ENCODE measurements at regions not wholly inside any gene's neighbourhood (a gene's known extent, or its start where the extent isn't known, plus 50 kb on each side); places are given as distances from the start of the nearest gene placed in this dataset.
"Not testable (repeated sequence)": the region's sequence is repeated elsewhere in the genome, so short reads cannot be mapped to it uniquely, and the experiment has no call there.

DNA sequence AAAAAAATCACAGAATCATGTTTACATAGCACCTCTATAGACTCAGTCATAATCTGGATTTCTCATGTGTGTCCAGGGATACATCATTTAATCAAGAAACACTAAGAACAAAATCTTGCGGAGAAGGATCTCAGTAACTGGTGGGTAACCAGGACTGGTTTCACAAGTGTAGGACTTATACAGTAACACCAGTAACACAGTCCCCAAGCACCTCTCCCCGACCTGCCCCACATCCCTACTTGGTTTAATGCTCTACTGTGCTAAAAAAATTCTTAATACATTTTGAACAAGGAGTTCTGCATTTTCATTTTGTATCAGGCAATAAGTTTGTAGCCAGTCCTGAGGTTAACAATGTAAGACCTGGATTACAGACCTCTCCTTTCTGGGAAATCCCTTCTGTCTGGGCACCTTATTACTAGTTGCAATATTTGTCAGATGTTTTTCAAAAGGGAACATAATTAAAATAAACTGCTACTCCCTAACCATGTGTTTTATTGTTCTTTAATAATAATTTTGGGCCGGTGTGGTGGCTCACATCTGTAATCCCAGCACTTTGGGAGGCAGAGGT, 57.6 kb upstream of the BBX start:
- CTCF ChIA-PET (ENCODE audit: unreplicated experiment), result no interaction called here

DNA sequence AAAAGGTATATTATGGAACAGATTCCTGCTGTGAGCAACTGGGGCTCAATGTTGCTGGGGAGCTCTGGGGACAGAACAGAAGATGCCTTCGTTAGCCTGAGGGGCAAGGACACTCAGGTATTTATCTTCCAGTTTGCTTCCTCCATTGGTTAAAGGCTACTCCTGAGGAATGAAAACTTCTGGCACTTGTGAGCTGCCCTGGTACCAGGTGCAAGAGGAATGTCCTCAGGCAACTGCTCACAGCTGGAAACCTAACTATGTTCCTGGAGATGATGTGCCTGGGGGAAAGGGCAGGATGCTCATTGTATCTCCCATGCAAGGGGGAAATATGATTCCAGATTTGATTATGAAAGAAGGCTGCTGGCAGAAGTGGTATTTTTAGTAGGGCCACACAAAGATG, 54.0 kb upstream of the BBX start:
- intact Hi-C loops (cut with micrococcal nuclease; ENCODE audit: unreplicated experiment), result no loop called here
- TF ChIP-seq EZH2phosphoT487 (IDR thresholded peaks at IDR 0.05; ENCODE audit: borderline replicate concordance, low read depth, low read length), result no peak
- TF ChIP-seq, protein P1, sequence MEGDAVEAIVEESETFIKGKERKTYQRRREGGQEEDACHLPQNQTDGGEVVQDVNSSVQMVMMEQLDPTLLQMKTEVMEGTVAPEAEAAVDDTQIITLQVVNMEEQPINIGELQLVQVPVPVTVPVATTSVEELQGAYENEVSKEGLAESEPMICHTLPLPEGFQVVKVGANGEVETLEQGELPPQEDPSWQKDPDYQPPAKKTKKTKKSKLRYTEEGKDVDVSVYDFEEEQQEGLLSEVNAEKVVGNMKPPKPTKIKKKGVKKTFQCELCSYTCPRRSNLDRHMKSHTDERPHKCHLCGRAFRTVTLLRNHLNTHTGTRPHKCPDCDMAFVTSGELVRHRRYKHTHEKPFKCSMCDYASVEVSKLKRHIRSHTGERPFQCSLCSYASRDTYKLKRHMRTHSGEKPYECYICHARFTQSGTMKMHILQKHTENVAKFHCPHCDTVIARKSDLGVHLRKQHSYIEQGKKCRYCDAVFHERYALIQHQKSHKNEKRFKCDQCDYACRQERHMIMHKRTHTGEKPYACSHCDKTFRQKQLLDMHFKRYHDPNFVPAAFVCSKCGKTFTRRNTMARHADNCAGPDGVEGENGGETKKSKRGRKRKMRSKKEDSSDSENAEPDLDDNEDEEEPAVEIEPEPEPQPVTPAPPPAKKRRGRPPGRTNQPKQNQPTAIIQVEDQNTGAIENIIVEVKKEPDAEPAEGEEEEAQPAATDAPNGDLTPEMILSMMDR (conservative IDR thresholded peaks at IDR 0.05; ENCODE audit: low read length), result no peak
- Histone ChIP-seq H3K9me2 (ENCODE audit: insufficient read depth, low read length) (no peaks in the 10 kb centered on the region), H4K20me1 (ENCODE audit: insufficient read depth, low read length) (no peaks in the 10 kb centered on the region), H3K4me2 (ENCODE audit: low read length) (no peak overlapping the region), H3K4me3 (ENCODE audit: low read depth, low read length, poor library complexity, severe bottlenecking) (no peak overlapping the region), H3K4me1 (ENCODE audit: insufficient read depth, low read length, poor library complexity, severe bottlenecking) (no peaks in the 10 kb centered on the region), H3K79me2 (ENCODE audit: insufficient read depth, low read depth, low read length) (no peaks in the 10 kb centered on the region), H2AFZ (ENCODE audit: low read length) (no peak overlapping the region), H3K27ac (ENCODE audit: low read depth, low read length, poor library complexity, severe bottlenecking) (no peak overlapping the region), H3K36me3 (ENCODE audit: insufficient read depth, low read length) (no peaks in the 10 kb centered on the region), H3K9me3 (ENCODE audit: low read length) (no peaks in the 10 kb centered on the region)
- CTCF ChIA-PET (ENCODE audit: unreplicated experiment), result no interaction called here
- DNase-seq (ENCODE audit: low spot score), result no peak
- POLR2A ChIA-PET, result no interaction called here
- no TSS peak for BruUV-seq (replicated peaks)

More for the DNA sequence above, 57.6 kb upstream of the BBX start:
- no peak for DNase-seq (ENCODE audit: low spot score)
- Histone ChIP-seq H3K36me3 (ENCODE audit: insufficient read depth, low read length) (no peaks in the 10 kb centered on the region), H3K79me2 (ENCODE audit: insufficient read depth, low read depth, low read length) (no peaks in the 10 kb centered on the region), H3K27ac (ENCODE audit: low read depth, low read length, poor library complexity, severe bottlenecking) (no peak overlapping the region), H2AFZ (ENCODE audit: low read length) (no peak overlapping the region), H3K4me3 (ENCODE audit: low read depth, low read length, poor library complexity, severe bottlenecking) (no peak overlapping the region), H3K4me2 (ENCODE audit: low read length) (no peak overlapping the region), H3K9me3 (ENCODE audit: low read length) (no peaks in the 10 kb centered on the region), H3K4me1 (ENCODE audit: insufficient read depth, low read length, poor library complexity, severe bottlenecking) (no peaks in the 10 kb centered on the region), H3K9me2 (ENCODE audit: insufficient read depth, low read length) (no peaks in the 10 kb centered on the region), H4K20me1 (ENCODE audit: insufficient read depth, low read length) (no peaks in the 10 kb centered on the region)
- no TSS peak for BruUV-seq (replicated peaks)
- intact Hi-C loops (cut with micrococcal nuclease; ENCODE audit: unreplicated experiment), result no loop called here
- POLR2A ChIA-PET, result no interaction called here
- TF ChIP-seq, protein P1 (conservative IDR thresholded peaks at IDR 0.05; ENCODE audit: low read length), result no peak
- TF ChIP-seq EZH2phosphoT487 (IDR thresholded peaks at IDR 0.05; ENCODE audit: borderline replicate concordance, low read depth, low read length), result no peak

DNA sequence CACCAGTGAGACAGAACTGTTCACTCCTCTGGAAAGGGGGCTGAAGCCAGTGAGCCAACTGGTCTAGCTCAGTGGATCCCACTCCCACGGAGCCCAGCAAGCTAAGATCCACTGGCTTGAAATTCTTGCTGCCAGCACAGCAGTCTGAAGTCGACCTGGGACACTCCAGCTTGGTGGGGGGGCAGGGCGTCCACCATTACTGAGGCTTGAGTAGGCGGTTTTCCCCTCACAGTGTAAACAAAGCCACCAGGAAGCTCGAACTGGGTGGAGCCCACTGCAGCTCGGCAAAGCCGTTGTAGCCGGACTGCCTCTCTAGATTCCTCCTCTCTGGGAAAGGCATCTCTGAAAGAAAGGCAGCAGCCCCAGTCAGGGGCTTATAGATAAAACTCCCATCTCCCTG, 52.3 kb upstream of the BBX start:
- H2AFZ ChIP-seq (ENCODE audit: low read length); H3K4me3 ChIP-seq (ENCODE audit: low read depth, low read length, poor library complexity, severe bottlenecking); H3K36me3 ChIP-seq (ENCODE audit: insufficient read depth, low read length); H4K20me1 ChIP-seq (ENCODE audit: insufficient read depth, low read length); H3K9me3 ChIP-seq (ENCODE audit: low read length); intact Hi-C loops (cut with micrococcal nuclease; ENCODE audit: unreplicated experiment); H3K4me1 ChIP-seq (ENCODE audit: insufficient read depth, low read length, poor library complexity, severe bottlenecking); H3K9me2 ChIP-seq (ENCODE audit: insufficient read depth, low read length); CTCF ChIA-PET (ENCODE audit: unreplicated experiment); H3K4me2 ChIP-seq (ENCODE audit: low read length); H3K79me2 ChIP-seq (ENCODE audit: insufficient read depth, low read depth, low read length); H3K27ac ChIP-seq (ENCODE audit: low read depth, low read length, poor library complexity, severe bottlenecking); DNase-seq (ENCODE audit: low spot score); BruUV-seq (replicated peaks): not testable (repeated sequence)
- POLR2A ChIA-PET, result interaction anchor here (0.6 kb wide), 2 partner anchors 129 to 225 kb away, joined by 3 to 4 read pairs; no protein-coding TSS in a partner anchor

Data from OCI-LY7 (cell line).